NCI-H345 treated with DMSO at 0.1 percent for 48 hours (cell line): ENCODE measurements at regions not wholly inside any gene's neighbourhood (a gene's known extent, or its start where the extent isn't known, plus 50 kb on each side); places are given as distances from the start of the nearest gene placed in this dataset.

Experiments used
- DNase-seq: peaks from one replicate; lab custom pipeline; 2025; ENCODE audit not compliant: unreplicated experiment; lab: John Stamatoyannopoulos, UW

GRCh38 chr15:87634361-87634760 is 622.2 kb downstream of the NTRK3 start:
- no peak for DNase-seq

- DNase-seq = peak; percentile 38
Measured at GRCh38 chr15:87633525-87633924, 623.0 kb downstream of the NTRK3 start.

GRCh38 chr15:87632364-87632763 is 624.2 kb downstream of the NTRK3 start:
- no peak for DNase-seq

- DNase-seq = no peak
Measured at GRCh38 chr15:87631775-87632174, 624.8 kb downstream of the NTRK3 start.

- DNase-seq = no peak
Measured at GRCh38 chr15:87631093-87631492, 625.4 kb downstream of the NTRK3 start.

- DNase-seq = no peak
Measured at GRCh38 chr15:87628311-87628710, 628.2 kb downstream of the NTRK3 start.

- DNase-seq = no peak
Measured at GRCh38 chr15:87626860-87627259, 629.7 kb downstream of the NTRK3 start.

- no peak for DNase-seq
Measured at GRCh38 chr15:87623832-87624231, 632.7 kb downstream of the NTRK3 start.

- DNase-seq = no peak
Measured at GRCh38 chr15:87620393-87620792, 636.1 kb downstream of the NTRK3 start.

GRCh38 chr15:87619161-87619960 is 637.2 kb downstream of the NTRK3 start:
- no peak for DNase-seq

- no peak for DNase-seq
Measured at GRCh38 chr15:87618203-87618725, 638.3 kb downstream of the NTRK3 start.

GRCh38 chr15:87614704-87615103 is 641.8 kb downstream of the NTRK3 start:
- DNase-seq = no peak

- no peak for DNase-seq
Measured at GRCh38 chr15:87610366-87610765, 646.2 kb downstream of the NTRK3 start.

- no peak for DNase-seq
Measured at GRCh38 chr15:87609894-87610293, 646.6 kb downstream of the NTRK3 start.

- DNase-seq = no peak
Measured at GRCh38 chr15:87609474-87609873, 647.1 kb downstream of the NTRK3 start.

GRCh38 chr15:87608238-87609028 is 648.1 kb downstream of the NTRK3 start:
- DNase-seq = no peak

- no peak for DNase-seq
Measured at GRCh38 chr15:87606971-87607370, 649.6 kb downstream of the NTRK3 start.

GRCh38 chr15:87604857-87605446 is 651.6 kb downstream of the NTRK3 start:
- no peak for DNase-seq

- no peak for DNase-seq
Measured at GRCh38 chr15:87602371-87602770, 654.2 kb downstream of the NTRK3 start.

GRCh38 chr15:87599616-87600015 is 656.9 kb downstream of the NTRK3 start:
- no peak for DNase-seq

GRCh38 chr15:87597346-87598052 is 659.0 kb downstream of the NTRK3 start:
- DNase-seq = no peak
